T-helper 1 cell (primary cell): ENCODE measurements at regions not wholly inside any gene's neighbourhood (a gene's known extent, or its start where the extent isn't known, plus 50 kb on each side); places are given as distances from the start of the nearest gene placed in this dataset.
"Not testable (repeated sequence)": the region's sequence is repeated elsewhere in the genome, so short reads cannot be mapped to it uniquely, and the experiment has no call there.

Source experiments
- DNase-seq, 5 donors: peaks; one replicate each; pipeline ENCODE4 v3.0.0-alpha.2; 2012 to 2020

GRCh38 chrX:10971759-10972158 lies 139.4 kb upstream of the HCCS start:
- no peak for DNase-seq

- no peak for DNase-seq
Measured at GRCh38 chrX:10972706-10973105, 138.4 kb upstream of the HCCS start.

GRCh38 chrX:10974920-10975319 lies 136.2 kb upstream of the HCCS start:
- no peak for DNase-seq

- no peak for DNase-seq
Measured at GRCh38 chrX:10979956-10980355, 131.2 kb upstream of the HCCS start.

- no peak for DNase-seq
Measured at GRCh38 chrX:10981506-10981905, 129.6 kb upstream of the HCCS start.

- no peak for DNase-seq
Measured at GRCh38 chrX:10983526-10983925, 127.6 kb upstream of the HCCS start.

- no peak for DNase-seq
Measured at GRCh38 chrX:10984213-10984612, 126.9 kb upstream of the HCCS start.

- no peak for DNase-seq
Measured at GRCh38 chrX:10986616-10987015, 124.5 kb upstream of the HCCS start.

- no peak for DNase-seq
Measured at GRCh38 chrX:10988653-10989052, 122.5 kb upstream of the HCCS start.

- no peak for DNase-seq
Measured at GRCh38 chrX:10989386-10989785, 121.7 kb upstream of the HCCS start.

- DNase-seq, result no peak
Measured at GRCh38 chrX:10990418-10990817, 120.7 kb upstream of the HCCS start.

- DNase-seq, result no peak
Measured at GRCh38 chrX:10990976-10991375, 120.2 kb upstream of the HCCS start.

- no peak for DNase-seq
Measured at GRCh38 chrX:10992110-10992509, 119.0 kb upstream of the HCCS start.

GRCh38 chrX:11007076-11007475 lies 104.1 kb upstream of the HCCS start:
- DNase-seq, result not testable (repeated sequence)

GRCh38 chrX:11010476-11010875 lies 100.7 kb upstream of the HCCS start:
- DNase-seq, result no peak

GRCh38 chrX:11016728-11017127 lies 94.4 kb upstream of the HCCS start:
- DNase-seq, result no peak

GRCh38 chrX:11022588-11022987 lies 88.5 kb upstream of the HCCS start:
- DNase-seq, result not testable (repeated sequence)

GRCh38 chrX:11039926-11040325 lies 71.2 kb upstream of the HCCS start:
- DNase-seq, result no peak

- no peak for DNase-seq
Measured at GRCh38 chrX:11040405-11040804, 70.7 kb upstream of the HCCS start.

GRCh38 chrX:11040996-11041395 lies 70.1 kb upstream of the HCCS start:
- no peak for DNase-seq

GRCh38 chrX:11050013-11050412 lies 61.1 kb upstream of the HCCS start:
- DNase-seq, result no peak

GRCh38 chrX:11053351-11053750 lies 57.8 kb upstream of the HCCS start:
- no peak for DNase-seq

GRCh38 chrX:11056322-11057176 lies 54.6 kb upstream of the HCCS start:
- no peak for DNase-seq

GRCh38 chrX:11059933-11060332 lies 51.2 kb upstream of the HCCS start:
- DNase-seq, result no peak
